H1 (cell line): ENCODE measurements at regions not wholly inside any gene's neighbourhood (a gene's known extent, or its start where the extent isn't known, plus 50 kb on each side); places are given as distances from the start of the nearest gene placed in this dataset.

Source experiments
- CTCF ChIA-PET: fragments of 300-600 bp; sonication (Branson Sonifier 250); formaldehyde crosslinking; loops from one replicate; lab custom pipeline; 2021; ENCODE audit not compliant: partially characterized antibody; lab: Charles Lee
- POLR2A ChIA-PET: fragments of 300-600 bp; sonication (Branson Sonifier 250); formaldehyde crosslinking; loops from one replicate; lab custom pipeline; 2021; ENCODE audit warnings: inconsistent platforms; ENCODE audit not compliant: partially characterized antibody; lab: Charles Lee
- DNase-seq, 2 experiments: peaks; one replicate each; pipeline versions ENCODE4 v3.0.0 to v3.0.0-alpha.2; 2010 to 2022; ENCODE audit warnings: low spot score in 2 of 2, low read depth in 1 of 2, mixed read lengths in 1 of 2
- FAIRE-seq: peaks from 2 replicates; lab custom pipeline; 2011; peaks lifted over from hg19 to GRCh38; lab: Jason Lieb, UNC
- H2AFZ ChIP-seq: 2 replicates; pipeline ENCODE4 v1.8.1; 2012; ENCODE audit warnings: low read length, inconsistent platforms
- H2AK5ac ChIP-seq: 2 replicates; pipeline ENCODE4 v1.6.1; 2013; ENCODE audit warnings: low read depth, low read length
- H2BK120ac ChIP-seq: replicated peaks from 2 replicates; pipeline ENCODE3; 2013; ENCODE audit warnings: low read depth, low read length, inconsistent platforms
- H2BK12ac ChIP-seq: 2 replicates; pipeline ENCODE4 v1.6.1; 2013; ENCODE audit warnings: low read depth, low read length
- H2BK15ac ChIP-seq: 2 replicates; pipeline ENCODE4 v1.6.1; 2013; ENCODE audit warnings: low read length
- H2BK20ac ChIP-seq: 2 replicates; pipeline ENCODE4 v1.6.1; 2013; ENCODE audit warnings: low read length
- H2BK5ac ChIP-seq: 2 replicates; pipeline ENCODE4 v1.6.1; 2013; ENCODE audit warnings: low read depth, low read length
- H3K14ac ChIP-seq: 2 replicates; pipeline ENCODE4 v1.6.1; 2013; ENCODE audit warnings: inconsistent platforms; ENCODE audit not compliant: insufficient read length
- H3K18ac ChIP-seq: 2 replicates; pipeline ENCODE4 v1.6.1; 2013; ENCODE audit warnings: low read length; ENCODE audit errors: extremely low read depth
- H3K23ac ChIP-seq: 2 replicates; pipeline ENCODE4 v1.6.1; 2013; ENCODE audit warnings: inconsistent platforms; ENCODE audit not compliant: insufficient read length
- H3K23me2 ChIP-seq: 2 replicates; pipeline ENCODE4 v1.6.1; 2013; ENCODE audit warnings: low read depth, low read length
- H3K27ac ChIP-seq: 2 replicates; pipeline ENCODE4 v1.6.1; 2011; ENCODE audit warnings: low read depth, low read length, inconsistent platforms
- H3K27me3 ChIP-seq, 4 experiments: replicated peaks in 1 of 4; 1 replicate in 1 of 4; 2 replicates in 3 of 4; pipeline versions ENCODE4 v1.6.1 to v1.8.1; 2011 to 2013; ENCODE audit warnings: low read length in 3 of 4, mild to moderate bottlenecking in 3 of 4, inconsistent platforms in 2 of 4, mixed read lengths in 2 of 4, moderate library complexity in 1 of 4; ENCODE audit not compliant: control insufficient read depth in 3 of 4, insufficient read depth in 3 of 4; ENCODE audit errors: extremely low read depth in 1 of 4
- H3K36me3 ChIP-seq, 4 experiments: 2 replicates each; pipeline versions ENCODE4 v1.6.1 to v1.8.1; 2011 to 2013; ENCODE audit warnings: mild to moderate bottlenecking in 4 of 4, low read length in 3 of 4, moderate library complexity in 2 of 4, control low read depth in 1 of 4, inconsistent platforms in 1 of 4; ENCODE audit not compliant: insufficient read depth in 4 of 4, control insufficient read depth in 2 of 4
- H3K4ac ChIP-seq: replicated peaks from 2 replicates; pipeline ENCODE3; 2013; ENCODE audit warnings: low read length, low read depth, mixed read lengths, inconsistent platforms; ENCODE audit not compliant: insufficient read length
- H3K4me1 ChIP-seq, 4 experiments: replicated peaks in 1 of 4; 1 replicate in 1 of 4; 2 replicates in 3 of 4; pipeline versions ENCODE4 v1.6.1 to v1.8.1; 2011 to 2013; ENCODE audit warnings: low read length in 3 of 4, inconsistent platforms in 2 of 4, mixed read lengths in 1 of 4; ENCODE audit not compliant: insufficient read depth in 4 of 4, control insufficient read depth in 3 of 4
- H3K4me2 ChIP-seq, 2 experiments: 2 replicates each; pipeline versions ENCODE4 v1.6.1 to v1.8.1; 2011 to 2013; ENCODE audit warnings: low read depth in 2 of 2, low read length in 2 of 2, control low read depth in 1 of 2, inconsistent platforms in 1 of 2, mild to moderate bottlenecking in 1 of 2; ENCODE audit not compliant: insufficient read depth in 1 of 2
- H3K4me3 ChIP-seq, 4 experiments: fragments of 200-600, 300-600 bp in 1 of 4; sonication (generic), shearing (Covaris generic), sonication (Bioruptor Twin) in 1 of 4; 2 replicates each; pipeline versions ENCODE4 v1.5.1 to v1.8.1; 2011 to 2016; ENCODE audit warnings: low read length in 4 of 4, low read depth in 3 of 4, control low read depth in 2 of 4, inconsistent platforms in 2 of 4, mild to moderate bottlenecking in 2 of 4, mixed read lengths in 1 of 4, moderate library complexity in 1 of 4; ENCODE audit not compliant: insufficient read depth in 2 of 4; ENCODE audit errors: extremely low read depth in 1 of 4
- H3K56ac ChIP-seq: replicated peaks from 2 replicates; pipeline ENCODE3; 2013; ENCODE audit warnings: low read depth, mild to moderate bottlenecking, mixed read lengths, low read length, inconsistent platforms; ENCODE audit not compliant: insufficient read length
- H3K79me1 ChIP-seq: 2 replicates; pipeline ENCODE4 v1.6.1; 2013; ENCODE audit warnings: low read depth, low read length, control low read depth
- H3K79me2 ChIP-seq, 2 experiments: 2 replicates each; pipeline versions ENCODE4 v1.6.1 to v1.8.1; 2012 to 2013; ENCODE audit warnings: low read length in 2 of 2, mild to moderate bottlenecking in 2 of 2, inconsistent platforms in 1 of 2; ENCODE audit not compliant: insufficient read depth in 2 of 2, control insufficient read depth in 1 of 2
- H3K9ac ChIP-seq, 4 experiments: replicated peaks in 1 of 4; 1 replicate in 1 of 4; 2 replicates in 3 of 4; pipeline versions ENCODE4 v1.6.1 to v1.8.1; 2011 to 2013; ENCODE audit warnings: low read depth in 3 of 4, low read length in 3 of 4, control low read depth in 2 of 4, mild to moderate bottlenecking in 2 of 4, moderate library complexity in 2 of 4, inconsistent platforms in 1 of 4; ENCODE audit errors: extremely low read depth in 1 of 4
- H3K9me3 ChIP-seq, 2 experiments: 2 replicates each; pipeline versions ENCODE4 v1.6.1 to v1.8.1; 2012 to 2013; ENCODE audit warnings: mild to moderate bottlenecking in 2 of 2, moderate library complexity in 2 of 2, control low read depth in 1 of 2, inconsistent platforms in 1 of 2, low read depth in 1 of 2, low read length in 1 of 2, mixed read lengths in 1 of 2; ENCODE audit not compliant: insufficient read depth in 2 of 2
- H4K20me1 ChIP-seq, 2 experiments: replicated peaks in 1 of 2; 2 replicates each; pipeline versions ENCODE3 to v1.8.1; 2011 to 2013; ENCODE audit warnings: inconsistent platforms in 2 of 2, low read length in 2 of 2, mild to moderate bottlenecking in 1 of 2; ENCODE audit not compliant: insufficient read depth in 2 of 2, control insufficient read depth in 1 of 2
- H4K5ac ChIP-seq: 2 replicates; pipeline ENCODE4 v1.6.1; 2013; ENCODE audit warnings: low read length, low read depth, mixed read lengths, inconsistent platforms; ENCODE audit not compliant: insufficient read length
- H4K8ac ChIP-seq: 2 replicates; pipeline ENCODE4 v1.8.0; 2013; ENCODE audit warnings: mild to moderate bottlenecking, moderate library complexity, low read length, inconsistent platforms; ENCODE audit not compliant: insufficient read depth; ENCODE audit errors: extremely low read depth
- H4K91ac ChIP-seq: replicated peaks from 2 replicates; pipeline ENCODE3; 2013; ENCODE audit warnings: low read length, mixed read lengths, inconsistent platforms; ENCODE audit not compliant: insufficient read length
- CHD1 ChIP-seq: IDR thresholded peaks from 2 replicates; pipeline ENCODE4 v1.6.1; 2012; ENCODE audit warnings: low read depth, low read length, improper control_type of control experiment
- CHD2 ChIP-seq: IDR thresholded peaks from 2 replicates; pipeline ENCODE4 v1.6.1; 2012; ENCODE audit warnings: low read length, improper control_type of control experiment
- EP300 ChIP-seq, 2 experiments: IDR thresholded peaks; 1 replicate in 1 of 2; 2 replicates in 1 of 2; pipeline ENCODE4 v1.6.1; 2011 to 2012; ENCODE audit warnings: low read depth in 2 of 2, low read length in 2 of 2, mild to moderate bottlenecking in 2 of 2, borderline replicate concordance in 1 of 2, inconsistent platforms in 1 of 2, moderate library complexity in 1 of 2
- JUND ChIP-seq: IDR thresholded peaks from 2 replicates; pipeline ENCODE4 v1.6.1; 2011; ENCODE audit warnings: mild to moderate bottlenecking, improper control_type of control experiment, low read length
- KDM1A ChIP-seq: fragments of 200-600, 300-600 bp; sonication (generic); IDR thresholded peaks from 2 replicates; pipeline ENCODE4 v1.7.1; 2016; ENCODE audit warnings: mild to moderate bottlenecking, low read length, borderline replicate concordance
- NANOG ChIP-seq: IDR thresholded peaks from 2 replicates; pipeline ENCODE4 v1.6.1; 2011; ENCODE audit warnings: low read length, low read depth, mild to moderate bottlenecking, inconsistent platforms; ENCODE audit not compliant: insufficient read depth, poor library complexity, severe bottlenecking
- POLR2A ChIP-seq, 2 experiments: IDR thresholded peaks; 1 replicate in 1 of 2; 2 replicates in 1 of 2; pipeline ENCODE4 v1.6.1; 2011; ENCODE audit warnings: low read depth in 2 of 2, low read length in 2 of 2, mild to moderate bottlenecking in 2 of 2; ENCODE audit errors: control extremely low read depth in 1 of 2
- SP2 ChIP-seq: IDR thresholded peaks from 2 replicates; pipeline ENCODE4 v1.6.1; 2012; ENCODE audit warnings: mild to moderate bottlenecking, low read length, inconsistent platforms
- TAF1 ChIP-seq: IDR thresholded peaks from 2 replicates; pipeline ENCODE4 v1.6.1; 2011; ENCODE audit warnings: mild to moderate bottlenecking, low read depth, low read length
- TEAD4 ChIP-seq: IDR thresholded peaks from 2 replicates; pipeline ENCODE4 v1.6.1; 2012; ENCODE audit warnings: low read depth, low read length, inconsistent platforms, mixed read lengths
- WGBS, 2 experiments: shearing (Covaris generic) in 1 of 2; methylation state at CpG; one replicate each; pipeline versions ENCODE4 v1.1.6 to v1.1.7; 2013 to 2015; ENCODE audit warnings: low lambda C conversion rate in 2 of 2, mixed read lengths in 2 of 2, inconsistent platforms in 1 of 2, low coverage in 1 of 2, missing lambda C conversion rate in 1 of 2; ENCODE audit not compliant: insufficient replicate concordance in 2 of 2, insufficient coverage in 1 of 2, insufficient read length in 1 of 2; ENCODE audit errors: extremely low coverage in 1 of 2, missing lambda C conversion rate in 1 of 2; 5-methylcytosine and 5-hydroxymethylcytosine counted together
- TF ChIP-seq, protein P1 (sequence below), 3 experiments: IDR thresholded peaks; 1 replicate in 2 of 3; 2 replicates in 1 of 3; pipeline versions ENCODE4 v1.5.1 to v1.6.1; 2011; ENCODE audit warnings: low read length in 3 of 3, mild to moderate bottlenecking in 3 of 3, inconsistent platforms in 2 of 3, low read depth in 1 of 3, moderate library complexity in 1 of 3; ENCODE audit not compliant: insufficient read depth in 1 of 3; ENCODE audit errors: control extremely low read depth in 1 of 3

DNA sequence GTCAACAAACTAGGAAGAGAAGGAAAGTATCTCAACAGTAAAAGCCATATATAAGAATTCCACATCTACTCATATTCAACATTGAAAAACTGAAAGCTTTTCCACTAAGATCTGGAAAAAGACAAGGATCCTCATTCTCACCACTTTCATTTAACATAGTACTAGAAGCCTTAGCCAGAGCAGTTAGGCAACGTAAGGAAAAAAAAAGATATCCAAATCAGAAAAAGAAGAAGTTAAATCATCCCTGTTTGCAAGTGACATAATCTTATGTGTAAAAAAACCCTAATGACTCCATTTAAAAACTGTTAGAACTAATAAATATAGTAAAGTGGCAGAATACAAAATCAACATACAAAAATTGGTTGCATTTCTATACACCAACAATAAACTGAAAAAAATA is 426.2 kb downstream of the BCAT1 start (continued):
- TF ChIP-seq TEAD4 = no peak

DNA sequence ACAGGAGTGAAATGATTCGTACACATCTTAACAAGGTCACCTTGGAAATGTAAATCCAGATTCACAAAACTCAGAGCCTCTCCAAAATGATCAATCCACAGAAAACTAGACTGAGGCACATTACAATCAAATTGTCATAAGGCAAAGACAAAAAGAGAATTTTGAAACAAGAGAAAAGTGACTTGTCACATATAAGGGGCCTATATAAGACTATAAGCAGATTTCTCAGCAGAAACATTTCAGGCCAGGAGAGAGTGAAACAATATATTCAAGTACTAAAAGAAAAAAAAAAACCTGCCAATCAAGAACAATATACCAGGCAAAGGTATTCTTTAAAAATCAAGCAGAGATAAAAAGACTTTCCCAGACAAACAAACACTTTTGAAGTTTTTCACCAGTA is 429.1 kb downstream of the BCAT1 start:
- H2BK20ac ChIP-seq = no peak overlapping the region
- no peak overlapping the region for H3K23ac ChIP-seq
- no peak overlapping the region for H2BK15ac ChIP-seq
- H2AFZ ChIP-seq = no peak overlapping the region
- no peaks in the 10 kb centered on the region for H3K27me3 ChIP-seq
- CTCF ChIA-PET = no interaction called here
- H3K79me1 ChIP-seq = no peaks in the 10 kb centered on the region
- H3K27ac ChIP-seq = no peak overlapping the region
- H3K4me3 ChIP-seq = no peak overlapping the region
- H3K79me2 ChIP-seq = no peaks in the 10 kb centered on the region
- peaks cover 4 to 13% of the 10 kb centered on the region in 2 experiments; a peak in 3 of 4 replicates for H3K9me3 ChIP-seq
- H3K14ac ChIP-seq = no peak overlapping the region
- H4K8ac ChIP-seq = no peak overlapping the region
- WGBS, 2 experiments = 100% methylated on average over 1 of the region's 1 CpG; no CpG with 5 or more reads in 1 of the 2 experiments
- H3K4ac ChIP-seq = no peak overlapping the region
- H2BK5ac ChIP-seq = no peak overlapping the region
- no peaks in the 10 kb centered on the region for H4K20me1 ChIP-seq
- H4K5ac ChIP-seq = no peak overlapping the region
- H3K9ac ChIP-seq = no peak overlapping the region
- no peak overlapping the region for H3K56ac ChIP-seq
- DNase-seq = no peak
- no peak overlapping the region for H3K18ac ChIP-seq
- POLR2A ChIA-PET = no interaction called here
- H3K23me2 ChIP-seq = no peaks in the 10 kb centered on the region
- FAIRE-seq = no peak
- H3K4me2 ChIP-seq = no peak overlapping the region
- H3K4me1 ChIP-seq = no peaks in the 10 kb centered on the region
- no peak overlapping the region for H2AK5ac ChIP-seq
- H3K36me3 ChIP-seq = no peaks in the 10 kb centered on the region
- no peak overlapping the region for H2BK12ac ChIP-seq
- no peak overlapping the region for H4K91ac ChIP-seq
- no peak overlapping the region for H2BK120ac ChIP-seq
- no peak for TF ChIP-seq EP300 (IDR thresholded peaks at IDR 0.05; ENCODE audit: borderline replicate concordance in 1 of 2, low read depth in 2 of 2, low read length in 2 of 2)
- TF ChIP-seq JUND = no peak
- TF ChIP-seq CHD1 = no peak
- no peak for TF ChIP-seq POLR2A (IDR thresholded peaks at IDR 0.05; ENCODE audit: control extremely low read depth in 1 of 2, low read depth in 2 of 2, low read length in 2 of 2)
- no peak for TF ChIP-seq CHD2
- TF ChIP-seq NANOG = no peak
- TF ChIP-seq KDM1A = no peak
- TF ChIP-seq SP2 = no peak
- TF ChIP-seq TEAD4 = no peak
- TF ChIP-seq TAF1 = no peak
- TF ChIP-seq, protein P1, sequence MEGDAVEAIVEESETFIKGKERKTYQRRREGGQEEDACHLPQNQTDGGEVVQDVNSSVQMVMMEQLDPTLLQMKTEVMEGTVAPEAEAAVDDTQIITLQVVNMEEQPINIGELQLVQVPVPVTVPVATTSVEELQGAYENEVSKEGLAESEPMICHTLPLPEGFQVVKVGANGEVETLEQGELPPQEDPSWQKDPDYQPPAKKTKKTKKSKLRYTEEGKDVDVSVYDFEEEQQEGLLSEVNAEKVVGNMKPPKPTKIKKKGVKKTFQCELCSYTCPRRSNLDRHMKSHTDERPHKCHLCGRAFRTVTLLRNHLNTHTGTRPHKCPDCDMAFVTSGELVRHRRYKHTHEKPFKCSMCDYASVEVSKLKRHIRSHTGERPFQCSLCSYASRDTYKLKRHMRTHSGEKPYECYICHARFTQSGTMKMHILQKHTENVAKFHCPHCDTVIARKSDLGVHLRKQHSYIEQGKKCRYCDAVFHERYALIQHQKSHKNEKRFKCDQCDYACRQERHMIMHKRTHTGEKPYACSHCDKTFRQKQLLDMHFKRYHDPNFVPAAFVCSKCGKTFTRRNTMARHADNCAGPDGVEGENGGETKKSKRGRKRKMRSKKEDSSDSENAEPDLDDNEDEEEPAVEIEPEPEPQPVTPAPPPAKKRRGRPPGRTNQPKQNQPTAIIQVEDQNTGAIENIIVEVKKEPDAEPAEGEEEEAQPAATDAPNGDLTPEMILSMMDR (IDR thresholded peaks at IDR 0.05; ENCODE audit: control extremely low read depth in 1 of 3, insufficient read depth in 1 of 3, low read depth in 1 of 3, low read length in 3 of 3) = no peak
